ENCODE measurements at regions not wholly inside any gene's neighbourhood (a gene's known extent, or its start where the extent isn't known, plus 50 kb on each side); places are given as distances from the start of the nearest gene placed in this dataset.

DNA sequence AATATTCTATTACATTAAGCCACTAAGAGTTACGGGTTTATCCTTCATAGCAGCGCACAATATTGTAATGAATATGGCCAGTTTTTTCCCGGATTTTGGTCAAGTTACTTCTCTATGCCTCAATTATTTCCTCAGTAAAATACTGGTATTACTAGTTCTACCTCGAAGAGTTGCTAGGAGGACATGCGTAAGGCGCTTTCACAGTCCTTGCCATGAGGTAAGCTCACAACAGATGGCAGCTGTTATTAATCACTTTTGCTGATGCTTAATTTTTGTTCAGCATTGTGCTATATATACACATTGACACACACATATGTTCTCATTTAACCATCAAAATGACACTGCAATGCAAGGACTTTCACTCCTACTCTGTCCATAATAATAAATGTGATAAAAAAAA, 101.5 kb downstream of the SCG2 start:
- CTCF ChIA-PET = no interaction called here
- Histone ChIP-seq H3K9ac (ENCODE audit: low read length) (no peak overlapping the region), H4K20me1 (ENCODE audit: control insufficient read depth, insufficient read depth, low read length, poor library complexity, severe bottlenecking) (no peaks in the 10 kb centered on the region), H3K4me1 (ENCODE audit: control insufficient read depth in 2 of 2, insufficient read depth in 2 of 2, low read length in 2 of 2) (no peaks in the 10 kb centered on the region), H3K4me2 (replicated peaks; ENCODE audit: low read depth, low read length, poor library complexity, severe bottlenecking) (no peak overlapping the region), H3K79me2 (ENCODE audit: control insufficient read depth, insufficient read depth, low read length) (no peaks in the 10 kb centered on the region), H3K27ac (ENCODE audit: low read length in 2 of 2) (no peak overlapping the region), H3K4me3 (ENCODE audit: control extremely low read depth in 1 of 5, extremely low read depth in 1 of 5, insufficient read depth in 1 of 5, low read depth in 2 of 5, low read length in 4 of 5) (no peak overlapping the region), H3K36me3 (replicated peaks in 1 of 2; ENCODE audit: control extremely low read depth in 1 of 2, control insufficient read depth in 1 of 2, extremely low read depth in 1 of 2, insufficient read depth in 2 of 2, low read length in 1 of 2) (no peaks in the 10 kb centered on the region), H3K27me3 (replicated peaks in 1 of 4; ENCODE audit: control extremely low read depth in 1 of 4, control insufficient read depth in 3 of 4, insufficient read depth in 4 of 4, low read length in 3 of 4) (no peaks in the 10 kb centered on the region), H3K9me3 (ENCODE audit: control extremely low read depth in 1 of 3, control insufficient read depth in 2 of 3, insufficient read depth in 1 of 3, low read length in 2 of 3) (no peaks in the 10 kb centered on the region), H2AFZ (ENCODE audit: insufficient read depth, low read depth, low read length, poor library complexity, severe bottlenecking) (no peak overlapping the region)
- Mint-ChIP-seq H3K27ac (no peak overlapping the region), H3K4me1 (no peaks in the 10 kb centered on the region), H3K9me3 (ENCODE audit: insufficient read depth) (no peaks in the 10 kb centered on the region), H3K27me3 (no peaks in the 10 kb centered on the region), H3K4me3 (no peak overlapping the region)
- ATAC-seq (ENCODE audit: low read depth) (no peak), DNase-seq (no peak)
- POLR2A ChIA-PET = no interaction called here
- intact Hi-C loops (cut with micrococcal nuclease) = no loop called here
- WGBS (ENCODE audit: insufficient coverage) = no CpG with 5 or more reads among the region's 6 CpGs
- no peak for TF ChIP-seq EZH2 (IDR thresholded peaks at IDR 0.05; ENCODE audit: borderline replicate concordance, insufficient read depth, low read depth, low read length, poor library complexity, severe bottlenecking)
- TF ChIP-seq, protein P1, sequence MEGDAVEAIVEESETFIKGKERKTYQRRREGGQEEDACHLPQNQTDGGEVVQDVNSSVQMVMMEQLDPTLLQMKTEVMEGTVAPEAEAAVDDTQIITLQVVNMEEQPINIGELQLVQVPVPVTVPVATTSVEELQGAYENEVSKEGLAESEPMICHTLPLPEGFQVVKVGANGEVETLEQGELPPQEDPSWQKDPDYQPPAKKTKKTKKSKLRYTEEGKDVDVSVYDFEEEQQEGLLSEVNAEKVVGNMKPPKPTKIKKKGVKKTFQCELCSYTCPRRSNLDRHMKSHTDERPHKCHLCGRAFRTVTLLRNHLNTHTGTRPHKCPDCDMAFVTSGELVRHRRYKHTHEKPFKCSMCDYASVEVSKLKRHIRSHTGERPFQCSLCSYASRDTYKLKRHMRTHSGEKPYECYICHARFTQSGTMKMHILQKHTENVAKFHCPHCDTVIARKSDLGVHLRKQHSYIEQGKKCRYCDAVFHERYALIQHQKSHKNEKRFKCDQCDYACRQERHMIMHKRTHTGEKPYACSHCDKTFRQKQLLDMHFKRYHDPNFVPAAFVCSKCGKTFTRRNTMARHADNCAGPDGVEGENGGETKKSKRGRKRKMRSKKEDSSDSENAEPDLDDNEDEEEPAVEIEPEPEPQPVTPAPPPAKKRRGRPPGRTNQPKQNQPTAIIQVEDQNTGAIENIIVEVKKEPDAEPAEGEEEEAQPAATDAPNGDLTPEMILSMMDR (IDR thresholded peaks at IDR 0.05) = no peak

DNA sequence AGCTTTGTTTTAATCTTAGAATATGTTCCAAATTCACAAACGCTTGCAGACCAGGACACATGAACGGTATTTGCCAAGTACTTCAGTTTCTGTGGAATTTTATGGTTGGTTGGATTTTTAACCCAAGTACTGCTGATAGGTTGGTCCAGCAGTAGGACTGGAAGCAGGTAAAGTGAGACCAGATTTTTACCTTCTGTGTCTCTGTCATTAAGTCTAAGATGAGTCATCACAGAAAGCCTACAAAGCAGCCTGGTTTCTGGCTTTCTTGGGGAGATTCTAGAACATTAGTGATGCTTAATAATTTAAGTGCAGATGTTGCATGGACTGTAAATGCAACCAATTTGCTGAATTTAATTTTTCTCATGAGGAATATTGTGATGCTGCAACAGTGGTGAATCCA, 100.5 kb downstream of the SCG2 start:
- DNase-seq (no peak), ATAC-seq (ENCODE audit: low read depth) (no peak)
- H4K20me1 ChIP-seq (ENCODE audit: control insufficient read depth, insufficient read depth, low read length, poor library complexity, severe bottlenecking) = no peaks in the 10 kb centered on the region
- H3K79me2 ChIP-seq (ENCODE audit: control insufficient read depth, insufficient read depth, low read length) = no peaks in the 10 kb centered on the region
- H3K27me3 Mint-ChIP-seq = no peaks in the 10 kb centered on the region
- H3K27me3 ChIP-seq (replicated peaks in 1 of 4; ENCODE audit: control extremely low read depth in 1 of 4, control insufficient read depth in 3 of 4, insufficient read depth in 4 of 4, low read length in 3 of 4) = no peaks in the 10 kb centered on the region
- no peak overlapping the region for H2AFZ ChIP-seq (ENCODE audit: insufficient read depth, low read depth, low read length, poor library complexity, severe bottlenecking)
- no peak overlapping the region for H3K4me3 Mint-ChIP-seq
- H3K27ac ChIP-seq (ENCODE audit: low read length in 2 of 2) = no peak overlapping the region
- no peaks in the 10 kb centered on the region for H3K9me3 ChIP-seq (ENCODE audit: control extremely low read depth in 1 of 3, control insufficient read depth in 2 of 3, insufficient read depth in 1 of 3, low read length in 2 of 3)
- H3K4me3 ChIP-seq (ENCODE audit: control extremely low read depth in 1 of 5, extremely low read depth in 1 of 5, insufficient read depth in 1 of 5, low read depth in 2 of 5, low read length in 4 of 5) = no peak overlapping the region
- ChIA-PET POLR2A (no interaction called here), CTCF (no interaction called here)
- no peak overlapping the region for H3K9ac ChIP-seq (ENCODE audit: low read length)
- no peak overlapping the region for H3K27ac Mint-ChIP-seq
- H3K4me1 Mint-ChIP-seq = no peaks in the 10 kb centered on the region
- WGBS (ENCODE audit: insufficient coverage) = no CpG with 5 or more reads among the region's 2 CpGs
- intact Hi-C loops (cut with micrococcal nuclease) = no loop called here
- no peaks in the 10 kb centered on the region for H3K9me3 Mint-ChIP-seq (ENCODE audit: insufficient read depth)
- H3K36me3 ChIP-seq (replicated peaks in 1 of 2; ENCODE audit: control extremely low read depth in 1 of 2, control insufficient read depth in 1 of 2, extremely low read depth in 1 of 2, insufficient read depth in 2 of 2, low read length in 1 of 2) = no peaks in the 10 kb centered on the region
- H3K4me2 ChIP-seq (replicated peaks; ENCODE audit: low read depth, low read length, poor library complexity, severe bottlenecking) = no peak overlapping the region
- no peaks in the 10 kb centered on the region for H3K4me1 ChIP-seq (ENCODE audit: control insufficient read depth in 2 of 2, insufficient read depth in 2 of 2, low read length in 2 of 2)
- no peak for TF ChIP-seq EZH2 (IDR thresholded peaks at IDR 0.05; ENCODE audit: borderline replicate concordance, insufficient read depth, low read depth, low read length, poor library complexity, severe bottlenecking)
- TF ChIP-seq, protein P1 (IDR thresholded peaks at IDR 0.05) = no peak

Data from B cell (primary cell).